Renal pelvis (tissue), 1 donor: ENCODE measurements at regions not wholly inside any gene's neighbourhood (a gene's known extent, or its start where the extent isn't known, plus 50 kb on each side); places are given as distances from the start of the nearest gene placed in this dataset.

ENCODE experiments used
- DNase-seq: peaks from one replicate; pipeline ENCODE4 v3.0.0-alpha.2; 2013

DNA sequence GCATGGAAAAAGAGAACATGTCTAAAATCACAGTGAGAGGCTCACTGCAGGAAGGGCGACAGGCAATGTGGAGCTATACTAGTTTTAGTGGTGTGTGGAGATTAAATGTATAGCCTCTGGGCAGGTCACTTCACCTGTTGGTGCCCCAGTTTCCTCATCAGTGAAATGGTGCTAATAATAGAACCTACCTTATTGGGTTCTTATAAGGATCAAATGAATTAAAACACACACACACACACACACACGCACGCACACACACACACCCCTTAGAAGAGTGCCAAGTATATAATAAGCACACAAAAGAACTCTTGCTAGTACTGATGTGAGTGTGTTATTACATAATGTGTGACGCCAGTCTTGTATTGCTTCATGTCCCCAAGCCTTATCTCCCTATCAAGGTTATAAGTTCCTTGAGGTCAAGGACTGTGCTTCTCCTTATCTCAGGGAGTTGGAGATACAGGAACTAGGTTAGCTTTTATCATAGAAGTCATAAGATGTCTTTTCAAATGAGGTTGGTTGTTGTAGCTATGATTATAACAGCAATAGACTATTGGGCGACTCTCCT is 98.0 kb upstream of the CXCR4 start:
- DNase-seq, result no peak

GRCh38 chr2:136215449-136215848 is 97.5 kb upstream of the CXCR4 start:
- no peak for DNase-seq

GRCh38 chr2:136214307-136215200 is 96.6 kb upstream of the CXCR4 start:
- no peak for DNase-seq

DNA sequence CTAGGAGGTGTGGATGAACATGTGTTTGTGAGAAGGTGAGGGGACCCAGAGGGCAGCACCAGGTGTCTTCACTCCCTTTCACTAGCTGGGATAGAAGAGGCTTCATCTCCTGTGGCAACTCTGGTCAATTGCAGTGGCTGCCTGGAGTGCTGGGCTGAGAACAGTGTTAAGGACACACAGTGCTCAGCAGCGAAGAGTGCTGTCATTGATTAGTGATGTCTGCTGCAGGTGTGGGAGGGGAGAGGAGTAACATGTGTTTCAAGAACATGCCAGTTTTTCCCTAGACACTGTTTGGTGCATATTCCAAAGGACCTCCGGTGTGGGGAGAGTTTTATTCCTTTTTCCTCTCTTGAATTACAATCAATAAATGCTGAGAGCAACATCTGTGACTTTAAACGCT is 95.9 kb upstream of the CXCR4 start:
- DNase-seq, result no peak

GRCh38 chr2:136212426-136213378 is 94.8 kb upstream of the CXCR4 start:
- DNase-seq, result no peak

DNA sequence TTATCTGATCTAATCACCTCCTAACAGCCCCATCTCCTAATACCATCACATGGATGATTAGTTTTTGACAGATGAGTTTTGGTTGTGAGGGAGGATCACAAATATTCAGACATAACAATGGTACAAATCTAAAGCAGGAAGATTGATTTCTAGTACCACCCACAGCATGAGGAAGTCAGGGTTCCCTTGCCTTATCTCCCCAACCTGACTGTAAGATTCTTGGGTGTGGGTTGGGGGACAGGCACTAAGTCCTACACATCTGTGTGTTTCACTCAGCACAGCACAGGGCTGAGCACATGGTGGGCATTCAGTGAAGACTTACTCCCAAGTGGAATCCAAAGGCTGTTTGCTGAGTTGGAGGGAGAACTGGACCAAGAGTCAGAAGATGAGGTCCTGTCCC is 93.8 kb upstream of the CXCR4 start:
- no peak for DNase-seq

- DNase-seq, result no peak
Measured at GRCh38 chr2:136210822-136211221, 92.9 kb upstream of the CXCR4 start.

DNA sequence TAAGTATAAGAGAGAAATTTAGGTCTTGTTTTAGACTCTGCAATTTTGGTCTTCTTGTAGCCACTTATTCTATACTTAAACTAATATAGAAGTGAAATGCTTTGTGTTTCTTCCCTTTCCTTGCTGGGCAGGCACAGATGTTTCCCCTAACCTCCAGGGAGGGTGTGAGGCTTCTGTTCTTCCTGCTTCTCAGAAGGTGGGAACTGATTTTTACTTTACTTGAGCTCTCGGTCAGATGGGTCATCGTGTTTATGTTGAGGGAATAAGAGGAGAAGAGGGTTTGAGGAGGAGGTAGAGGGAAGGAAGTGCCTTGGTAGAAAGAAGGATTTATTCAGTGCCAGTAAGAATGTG is 92.5 kb upstream of the CXCR4 start:
- no peak for DNase-seq

DNA sequence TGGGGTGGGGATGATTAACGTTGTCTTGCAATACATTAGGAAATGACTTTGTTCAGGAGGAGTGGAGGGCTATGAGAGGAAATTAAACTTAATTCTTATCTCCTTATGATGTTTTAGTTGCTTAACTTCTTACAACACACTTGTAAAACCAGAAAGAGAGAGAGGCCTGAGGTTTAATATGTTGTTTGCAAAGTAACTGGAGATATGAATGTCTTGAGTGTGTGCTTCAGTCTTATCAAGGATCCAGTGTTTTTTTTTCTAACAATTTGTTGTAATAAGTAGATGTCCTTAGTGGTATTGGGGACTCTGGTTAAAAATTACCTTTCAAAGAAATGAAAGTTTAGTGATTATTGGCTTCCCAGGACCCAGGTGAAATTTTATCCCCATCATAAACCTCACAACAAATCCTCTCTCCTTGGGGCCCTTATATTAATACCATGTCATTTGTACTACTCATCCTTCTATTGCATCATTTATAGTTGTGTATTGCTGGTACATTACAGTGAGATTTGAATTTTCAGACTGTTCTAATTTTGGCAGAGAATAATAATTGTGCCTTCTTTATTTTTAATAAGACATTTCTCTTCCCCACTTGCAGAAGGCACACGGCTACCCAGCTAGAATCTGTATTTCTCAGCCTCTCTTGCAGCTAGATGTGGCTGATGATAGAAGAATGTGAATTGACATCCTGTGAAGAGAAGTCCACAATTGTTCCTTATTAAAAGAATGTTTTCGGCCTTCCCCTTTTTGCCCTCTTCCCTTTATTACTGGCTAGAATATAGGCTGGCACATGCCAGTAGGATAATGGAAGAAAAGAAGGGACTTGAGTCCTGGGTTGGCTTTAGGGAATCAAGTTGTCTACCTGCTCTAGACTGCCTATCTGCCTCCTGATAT is 91.9 kb upstream of the CXCR4 start:
- DNase-seq, result peak; percentile 30

GRCh38 chr2:136208682-136209420 is 90.9 kb upstream of the CXCR4 start:
- DNase-seq, result peak; percentile 39

DNA sequence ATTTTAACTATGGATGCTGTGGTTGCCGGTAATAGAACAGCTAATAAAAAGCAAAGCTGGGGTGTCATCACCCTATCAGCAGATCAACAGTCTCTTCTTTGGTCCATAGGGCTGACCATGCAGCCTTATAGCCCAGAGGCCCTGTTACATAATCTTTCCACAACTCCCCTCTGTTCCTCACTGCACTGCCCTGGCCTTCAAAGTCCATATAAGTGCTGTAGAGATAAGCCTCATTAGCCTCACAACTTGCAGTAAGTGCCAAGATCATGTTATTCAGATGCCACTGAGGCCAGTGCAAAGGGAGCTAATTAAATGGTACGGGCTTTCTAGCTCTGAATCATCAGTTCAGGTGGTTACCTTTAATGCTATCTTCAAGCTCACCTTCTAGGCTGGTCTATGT is 89.7 kb upstream of the CXCR4 start:
- no peak for DNase-seq

DNA sequence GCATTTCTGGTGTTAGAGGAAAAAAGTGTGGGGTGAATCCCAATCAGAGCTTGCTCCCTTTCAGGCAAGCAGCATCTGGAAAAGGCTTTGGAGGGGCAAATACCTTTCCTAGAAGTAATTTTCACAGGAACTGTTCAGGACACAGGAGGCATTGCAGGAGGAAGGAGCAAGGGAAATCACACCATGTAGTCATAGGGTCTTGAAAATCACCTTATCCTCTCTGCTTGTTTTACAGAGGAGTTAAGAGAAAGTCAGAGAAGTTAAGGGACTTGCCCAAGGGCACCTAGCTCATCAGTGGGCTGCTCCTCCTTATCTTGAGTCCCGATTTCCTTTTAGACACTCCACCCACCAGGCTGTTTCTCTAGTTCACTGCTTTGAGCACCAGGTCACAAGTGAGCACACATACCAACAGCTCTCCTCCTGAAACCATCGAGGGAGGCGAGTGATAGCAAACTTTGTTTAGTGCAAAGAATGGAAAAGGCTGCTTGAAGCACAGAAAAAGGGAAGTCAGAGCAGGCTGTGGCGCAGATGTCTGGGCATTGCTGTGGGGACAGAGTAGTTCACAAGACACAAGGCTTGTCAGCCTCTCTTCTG is 89.2 kb upstream of the CXCR4 start:
- DNase-seq, result no peak

DNA sequence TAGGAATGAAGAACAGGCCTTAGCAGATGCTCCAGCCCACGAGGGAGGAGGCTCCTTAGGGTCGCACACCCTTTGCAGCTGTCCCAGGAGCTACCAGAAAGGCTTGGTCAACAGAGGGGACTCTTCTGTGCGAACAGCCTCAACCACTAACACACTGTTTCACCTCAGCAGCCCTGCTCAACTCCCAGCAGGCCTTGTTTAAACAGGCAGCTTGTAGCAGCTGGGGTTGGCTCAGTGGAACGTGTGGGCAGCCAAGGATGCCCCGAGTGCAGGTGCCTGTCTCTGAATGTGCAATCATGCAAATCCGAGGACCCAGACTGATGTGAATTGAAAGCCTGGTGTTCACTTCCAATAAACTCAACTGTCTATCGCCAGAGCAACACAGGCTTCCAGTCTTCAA is 88.7 kb upstream of the CXCR4 start:
- DNase-seq, result no peak

DNA sequence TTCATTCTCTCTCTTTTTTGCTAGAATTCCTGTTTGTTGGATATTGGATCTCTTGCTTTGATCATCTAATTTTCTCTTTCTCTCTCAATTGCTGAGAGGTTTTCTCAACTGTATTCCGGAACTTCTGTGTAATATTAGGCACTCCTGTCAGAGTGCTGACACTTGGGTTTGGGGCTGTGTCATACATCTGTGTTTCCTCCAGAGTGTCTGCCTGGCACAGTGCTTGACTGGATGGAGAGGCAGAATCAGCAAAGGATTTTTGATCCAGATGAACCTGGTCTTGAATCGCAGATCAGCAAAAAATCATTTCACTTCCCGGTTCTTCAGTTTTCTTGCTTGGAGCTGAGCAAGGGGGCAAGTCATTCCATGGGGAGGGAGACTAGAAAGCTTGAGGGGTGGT is 87.7 kb upstream of the CXCR4 start:
- DNase-seq, result no peak

DNA sequence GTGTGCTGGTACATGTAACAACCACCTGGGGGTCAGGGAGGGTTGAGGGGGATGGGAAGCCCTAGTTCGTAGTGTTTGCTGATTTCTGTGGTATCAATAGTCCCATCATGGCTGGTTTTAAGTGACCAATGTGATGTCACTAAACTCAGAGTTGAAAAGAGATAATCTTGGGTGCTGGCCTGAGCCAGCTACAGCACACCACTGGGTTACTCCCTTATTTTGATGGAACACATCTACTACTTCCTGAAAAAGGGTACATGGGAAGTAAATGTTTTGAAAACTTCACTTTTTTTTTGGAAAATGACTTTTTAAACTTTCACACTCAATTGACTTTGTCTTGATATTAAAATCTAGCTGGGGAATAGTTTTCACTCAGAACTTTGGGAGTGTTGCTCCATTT is 87.0 kb upstream of the CXCR4 start:
- DNase-seq, result no peak

GRCh38 chr2:136195226-136195625 is 77.3 kb upstream of the CXCR4 start:
- DNase-seq, result no peak

GRCh38 chr2:136191041-136191440 is 73.1 kb upstream of the CXCR4 start:
- no peak for DNase-seq

DNA sequence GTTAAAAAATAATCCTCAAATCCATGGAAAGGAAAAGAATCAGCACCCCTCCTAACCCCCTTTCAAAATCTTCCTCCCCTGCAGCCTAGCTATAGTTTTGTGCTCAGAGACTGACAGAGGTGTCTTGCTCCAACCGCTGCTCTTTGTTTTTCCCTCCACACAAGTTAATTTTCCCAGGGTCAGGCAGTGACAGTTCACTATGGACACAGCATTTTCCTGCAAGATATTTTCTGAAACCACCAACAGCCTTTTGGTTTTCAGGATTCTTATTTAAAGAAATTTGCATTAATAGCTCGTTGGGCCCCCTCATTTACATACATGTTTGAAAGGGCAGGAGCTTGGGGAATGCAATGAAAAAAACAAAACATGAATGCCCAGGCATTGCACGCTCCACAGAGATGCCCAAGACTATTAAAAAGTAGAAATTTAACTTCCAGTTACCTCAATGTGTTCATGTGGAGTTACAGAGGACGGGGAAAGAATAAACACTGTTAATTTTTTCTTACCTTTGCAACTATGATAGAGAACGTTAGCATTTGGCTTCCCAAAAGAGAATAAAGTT is 71.4 kb upstream of the CXCR4 start:
- no peak for DNase-seq

- no peak for DNase-seq
Measured at GRCh38 chr2:136188086-136188485, 70.1 kb upstream of the CXCR4 start.
